HL-60/S4 treated with retinoic acid at 250 ng/mL for 4 days and 3 days (cell line): ENCODE measurements at regions not wholly inside any gene's neighbourhood (a gene's known extent, or its start where the extent isn't known, plus 50 kb on each side); places are given as distances from the start of the nearest gene placed in this dataset.
"Not testable (repeated sequence)": the region's sequence is repeated elsewhere in the genome, so short reads cannot be mapped to it uniquely, and the experiment has no call there.

Experiments used
- in situ Hi-C: fragments of 300-500 bp; cut with MboI; formaldehyde crosslinking; loops from 2 replicates; pipeline ENCODE4 v1.7.0; 2022; ENCODE audit warnings: low sequenced_read_pairs

GRCh38 chr2:22970284-22970975 is 414.5 kb upstream of the KLHL29 start:
- in situ Hi-C loops, result no loop called here

GRCh38 chr2:22970991-22971390 is 414.0 kb upstream of the KLHL29 start:
- in situ Hi-C loops, result no loop called here

GRCh38 chr2:22981785-22982184 is 403.2 kb upstream of the KLHL29 start:
- in situ Hi-C loops, result no loop called here

GRCh38 chr2:22984152-22984551 is 400.8 kb upstream of the KLHL29 start:
- in situ Hi-C loops, result not testable (repeated sequence)

- in situ Hi-C loops, result no loop called here
Observed at GRCh38 chr2:22990246-22990645, 394.7 kb upstream of the KLHL29 start.

GRCh38 chr2:22991844-22992243 is 393.1 kb upstream of the KLHL29 start:
- in situ Hi-C loops, result no loop called here

GRCh38 chr2:22992441-22992840 is 392.5 kb upstream of the KLHL29 start:
- in situ Hi-C loops, result no loop called here

GRCh38 chr2:22993250-22993649 is 391.7 kb upstream of the KLHL29 start:
- in situ Hi-C loops, result no loop called here

- in situ Hi-C loops, result no loop called here
Observed at GRCh38 chr2:22995576-22995975, 389.4 kb upstream of the KLHL29 start.

GRCh38 chr2:22996911-22997310 is 388.1 kb upstream of the KLHL29 start:
- in situ Hi-C loops, result no loop called here

GRCh38 chr2:22998359-22998758 is 386.6 kb upstream of the KLHL29 start:
- in situ Hi-C loops, result no loop called here

- in situ Hi-C loops, result no loop called here
Observed at GRCh38 chr2:22999951-23000350, 385.0 kb upstream of the KLHL29 start.

GRCh38 chr2:23002234-23002633 is 382.7 kb upstream of the KLHL29 start:
- in situ Hi-C loops, result no loop called here

GRCh38 chr2:23005469-23005868 is 379.5 kb upstream of the KLHL29 start:
- in situ Hi-C loops, result no loop called here

GRCh38 chr2:23007631-23008235 is 377.2 kb upstream of the KLHL29 start:
- in situ Hi-C loops, result no loop called here

GRCh38 chr2:23008440-23008839 is 376.5 kb upstream of the KLHL29 start:
- in situ Hi-C loops, result no loop called here

- in situ Hi-C loops, result no loop called here
Observed at GRCh38 chr2:23008951-23009350, 376.0 kb upstream of the KLHL29 start.

- in situ Hi-C loops, result no loop called here
Observed at GRCh38 chr2:23009545-23010149, 375.3 kb upstream of the KLHL29 start.

- in situ Hi-C loops, result no loop called here
Observed at GRCh38 chr2:23012499-23012898, 372.5 kb upstream of the KLHL29 start.

- in situ Hi-C loops, result no loop called here
Observed at GRCh38 chr2:23015651-23016200, 369.3 kb upstream of the KLHL29 start.

- in situ Hi-C loops, result no loop called here
Observed at GRCh38 chr2:23019476-23019875, 365.5 kb upstream of the KLHL29 start.

- in situ Hi-C loops, result no loop called here
Observed at GRCh38 chr2:23020659-23021058, 364.3 kb upstream of the KLHL29 start.
